CD4-positive, alpha-beta T cell treated with Interleukin-10 for 1 hour (primary cell): ENCODE measurements at regions not wholly inside any gene's neighbourhood (a gene's known extent, or its start where the extent isn't known, plus 50 kb on each side); places are given as distances from the start of the nearest gene placed in this dataset.
"Not testable (repeated sequence)": the region's sequence is repeated elsewhere in the genome, so short reads cannot be mapped to it uniquely, and the experiment has no call there.

Experiments used
- DNase-seq: peaks from one replicate; pipeline ENCODE4 v3.0.0-alpha.2; 2020

GRCh38 chr18:55998071-55998522 is 410.1 kb upstream of the TCF4 start:
- DNase-seq: no peak

DNA sequence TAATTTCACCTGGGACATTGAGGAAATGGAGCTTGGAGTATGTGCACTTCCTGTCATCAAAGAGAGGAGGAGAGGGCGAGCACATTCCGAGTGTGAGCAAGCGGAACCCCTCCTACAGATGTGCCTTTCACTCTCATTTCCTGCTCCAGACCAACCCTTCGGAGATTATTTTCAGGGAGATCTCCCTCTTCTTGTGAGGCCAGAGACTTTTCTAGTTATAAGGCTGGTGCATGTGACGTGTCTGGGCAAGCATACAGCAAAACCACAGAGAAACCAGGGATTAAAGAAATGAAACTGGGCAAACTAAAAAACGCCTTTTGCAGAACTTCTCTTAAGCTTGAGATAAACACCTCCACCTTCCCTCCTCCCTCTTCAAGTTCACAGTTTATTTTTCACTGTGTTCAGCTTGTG is 409.2 kb upstream of the TCF4 start:
- DNase-seq: no peak

GRCh38 chr18:55996717-55997116 is 408.7 kb upstream of the TCF4 start:
- no peak for DNase-seq

DNA sequence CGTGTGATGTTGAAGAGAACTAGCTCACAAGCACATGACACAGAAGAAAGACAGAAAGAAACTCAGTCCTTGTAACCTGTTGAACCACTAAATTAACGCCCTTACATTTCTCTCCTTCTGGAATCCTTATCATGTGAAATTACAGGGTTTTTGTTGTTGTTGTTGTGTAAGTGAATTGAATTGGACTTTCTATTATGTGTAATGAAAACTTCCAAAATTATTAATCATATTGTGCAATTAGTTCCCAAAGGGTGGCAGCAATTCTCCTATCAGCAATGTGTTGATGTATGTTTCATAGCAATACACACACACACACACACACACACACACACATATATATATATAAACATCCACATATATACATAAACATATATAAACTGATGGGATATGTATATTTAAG is 402.2 kb upstream of the TCF4 start:
- no peak for DNase-seq

GRCh38 chr18:55988537-55988936 is 400.5 kb upstream of the TCF4 start:
- DNase-seq: no peak

- no peak for DNase-seq
These were observed 395.4 kb upstream of the TCF4 start for GRCh38 chr18:55983433-55983832.

GRCh38 chr18:55982992-55983391 is 395.0 kb upstream of the TCF4 start:
- no peak for DNase-seq

GRCh38 chr18:55981712-55982475 is 393.9 kb upstream of the TCF4 start:
- no peak for DNase-seq

GRCh38 chr18:55974521-55974920 is 386.5 kb upstream of the TCF4 start:
- DNase-seq: no peak

- no peak for DNase-seq
These were observed 380.6 kb upstream of the TCF4 start for GRCh38 chr18:55968550-55968949.

DNA sequence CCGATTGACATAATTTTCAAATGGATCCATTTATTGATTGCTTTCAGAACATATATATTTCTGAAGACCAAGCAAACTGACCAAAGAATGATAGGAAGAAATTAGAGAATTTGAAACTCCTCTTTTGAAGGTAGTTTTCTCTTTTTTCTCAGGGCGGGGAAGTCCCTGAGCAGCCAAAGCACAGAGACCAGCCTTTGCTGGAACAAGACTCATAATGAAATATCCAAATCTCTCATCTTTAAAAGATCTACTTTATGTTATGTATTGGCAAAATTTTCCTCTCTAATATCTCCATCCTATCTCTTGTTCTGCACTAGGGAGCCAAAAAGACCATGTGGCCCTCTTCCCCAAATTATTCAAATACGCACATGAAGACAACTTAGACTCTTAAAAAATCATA is 379.0 kb upstream of the TCF4 start:
- no peak for DNase-seq

- no peak for DNase-seq
These were observed 376.2 kb upstream of the TCF4 start for GRCh38 chr18:55964171-55964570.

GRCh38 chr18:55953326-55953725 is 365.3 kb upstream of the TCF4 start:
- DNase-seq: no peak

GRCh38 chr18:55951738-55952137 is 363.7 kb upstream of the TCF4 start:
- DNase-seq: not testable (repeated sequence)

DNA sequence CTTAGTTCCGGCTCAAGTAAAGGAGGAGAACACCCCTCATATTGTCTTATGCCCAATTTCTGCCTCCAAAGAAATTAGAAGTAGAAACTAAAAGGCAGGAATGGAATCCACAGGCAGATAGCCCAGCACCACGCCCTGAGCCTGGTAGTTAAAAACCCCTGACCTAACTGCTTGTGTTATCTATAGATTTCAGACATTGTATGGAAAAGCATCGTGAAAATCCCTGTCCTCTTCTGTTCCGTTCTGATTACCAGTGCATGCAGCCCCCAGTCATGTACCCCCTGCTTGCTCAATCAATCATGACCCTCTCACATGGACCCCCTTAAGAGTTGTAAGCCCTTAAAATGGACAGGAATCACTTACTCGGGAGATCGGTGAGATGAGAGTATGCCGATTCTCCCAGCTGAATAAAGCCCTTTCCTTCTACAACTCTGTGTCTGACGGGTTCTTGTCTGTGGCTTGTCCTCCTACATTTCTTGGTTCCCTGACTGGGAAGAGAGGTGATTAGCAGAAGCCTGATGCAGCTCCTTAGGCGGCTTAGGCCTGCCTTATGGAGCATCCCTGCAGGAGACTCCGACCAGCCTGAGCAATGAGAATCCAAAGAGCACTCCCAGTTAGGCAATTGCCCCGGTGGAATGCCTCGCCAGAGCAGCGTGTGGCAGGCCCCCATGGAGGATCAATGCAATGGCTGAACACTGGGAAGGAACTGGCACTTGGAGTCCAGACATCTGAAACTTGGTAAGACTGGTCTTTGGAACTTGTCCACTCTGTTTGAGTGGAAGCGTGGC is 362.6 kb upstream of the TCF4 start:
- no peak for DNase-seq

DNA sequence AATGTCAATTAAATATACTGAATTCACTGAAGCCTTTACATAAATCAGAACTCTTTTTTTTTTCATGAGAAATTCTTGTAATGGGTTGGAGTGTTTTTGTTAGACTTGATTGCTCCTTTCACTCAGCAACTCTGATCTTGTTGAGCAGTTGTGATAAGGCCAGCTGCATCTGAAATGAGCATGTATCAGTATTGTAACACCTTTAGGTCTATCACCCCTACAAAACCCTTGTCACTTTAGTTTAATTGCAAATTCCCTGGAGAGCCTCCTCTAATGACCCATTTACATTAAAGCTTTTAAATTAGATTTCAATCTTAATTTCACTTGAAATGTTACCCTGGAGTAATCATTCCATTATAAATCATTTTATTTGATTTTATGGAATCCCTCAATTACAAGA is 346.8 kb upstream of the TCF4 start:
- no peak for DNase-seq

GRCh38 chr18:55932675-55933074 is 344.7 kb upstream of the TCF4 start:
- no peak for DNase-seq

DNA sequence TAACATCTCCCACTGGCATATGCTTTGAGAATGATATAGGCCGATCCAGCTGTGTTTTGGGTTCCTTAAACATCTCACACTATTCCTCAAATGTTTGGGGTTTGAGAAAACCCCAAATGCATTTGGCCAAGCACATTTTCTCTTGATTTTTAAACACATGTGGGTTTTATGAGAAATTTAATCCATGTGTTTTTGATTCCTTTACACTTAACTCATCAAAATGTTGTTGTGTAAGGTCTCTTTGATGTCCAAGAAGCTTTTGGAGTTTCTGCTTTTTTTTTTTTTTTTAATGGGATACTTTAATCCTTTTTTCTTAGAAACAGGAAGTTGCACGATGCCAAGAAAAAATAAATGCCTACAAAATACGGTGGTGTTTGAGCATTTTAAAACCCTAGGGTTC is 339.8 kb upstream of the TCF4 start:
- DNase-seq: no peak

DNA sequence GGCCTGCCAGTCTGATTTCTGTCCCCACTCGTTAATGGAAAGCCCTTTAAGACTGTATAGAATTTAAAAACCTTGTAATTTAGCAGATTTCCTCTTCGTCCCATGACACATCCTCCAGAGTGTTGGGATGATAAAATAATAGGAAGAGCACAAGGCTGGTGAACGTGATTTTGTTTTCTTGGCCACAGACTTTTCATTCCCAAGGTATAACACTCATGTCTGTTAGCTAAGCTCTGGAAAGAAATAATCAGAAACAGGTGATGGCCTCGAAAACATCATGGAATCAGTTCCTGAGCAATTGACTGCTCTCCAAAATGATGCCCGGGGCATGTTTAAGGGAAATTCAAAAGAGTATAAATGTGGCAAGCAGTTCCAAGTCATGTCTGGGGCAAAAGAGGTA is 337.8 kb upstream of the TCF4 start:
- no peak for DNase-seq

GRCh38 chr18:55920063-55920462 is 332.1 kb upstream of the TCF4 start:
- no peak for DNase-seq

DNA sequence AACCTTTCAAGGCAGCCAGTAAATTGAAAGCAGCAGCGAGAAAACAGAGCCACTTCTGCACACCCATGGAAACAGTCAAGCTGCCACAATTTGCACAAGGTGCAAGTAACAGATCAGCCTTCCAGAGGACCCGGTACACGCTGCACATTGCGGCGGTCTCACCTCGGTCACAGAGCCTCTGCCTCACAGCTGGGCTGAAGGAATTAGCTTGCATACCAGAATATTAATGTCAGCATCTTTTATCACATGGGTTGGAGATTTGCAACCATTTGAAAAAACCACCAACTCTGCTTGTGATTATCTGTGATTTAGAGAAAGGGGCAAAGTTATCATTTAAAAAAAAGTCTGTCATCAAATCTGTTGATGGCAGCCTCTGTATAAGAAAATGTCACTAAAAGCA is 330.5 kb upstream of the TCF4 start:
- DNase-seq: no peak

GRCh38 chr18:55912919-55913318 is 324.9 kb upstream of the TCF4 start:
- no peak for DNase-seq

DNA sequence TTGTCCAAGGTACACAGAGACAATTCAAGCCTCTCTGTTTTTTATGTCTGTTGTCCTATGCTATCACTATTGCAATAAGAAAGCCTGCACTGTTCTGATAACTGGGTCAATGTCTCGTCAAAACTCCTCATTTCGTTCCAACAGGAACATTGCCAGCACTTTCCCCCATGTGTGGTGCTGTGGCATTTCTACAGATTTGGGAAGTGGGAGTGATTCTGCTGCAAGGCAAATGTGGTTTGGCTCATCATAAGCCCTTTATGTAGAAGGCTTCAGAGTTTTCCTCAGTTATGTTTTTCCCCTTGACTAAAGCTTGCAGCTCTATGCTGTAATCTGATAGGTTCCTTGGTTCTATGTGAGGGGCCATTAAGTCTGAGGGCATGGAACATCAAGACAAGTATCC is 324.1 kb upstream of the TCF4 start:
- DNase-seq: no peak

- no peak for DNase-seq
These were observed 322.3 kb upstream of the TCF4 start for GRCh38 chr18:55910296-55910695.
